ENCODE measurements at regions not wholly inside any gene's neighbourhood (a gene's known extent, or its start where the extent isn't known, plus 50 kb on each side); places are given as distances from the start of the nearest gene placed in this dataset.

DNA sequence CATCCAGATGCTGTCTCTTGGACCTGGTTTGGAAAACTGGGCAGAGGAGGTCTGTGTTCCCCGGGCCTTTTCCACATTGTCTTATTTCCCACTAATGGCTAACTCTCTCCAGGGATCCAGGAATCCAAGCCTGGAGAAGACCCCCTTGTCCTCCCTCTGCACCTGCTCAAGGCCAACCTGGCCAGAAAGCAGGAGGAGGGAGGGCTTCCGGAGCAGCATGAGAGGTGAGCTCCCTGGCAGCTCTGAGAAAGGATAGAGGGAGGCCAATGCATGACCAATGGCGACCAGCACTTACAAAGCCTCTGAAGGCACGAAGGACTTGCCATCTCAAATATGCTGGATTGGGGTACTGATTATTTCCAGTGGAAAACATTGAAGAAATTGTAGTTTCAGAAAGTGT is 445.0 kb upstream of the B3GAT1 start:
- TF ChIP-seq POLR2A (IDR thresholded peaks at IDR 0.05) = no peak
- TF ChIP-seq, protein P1, sequence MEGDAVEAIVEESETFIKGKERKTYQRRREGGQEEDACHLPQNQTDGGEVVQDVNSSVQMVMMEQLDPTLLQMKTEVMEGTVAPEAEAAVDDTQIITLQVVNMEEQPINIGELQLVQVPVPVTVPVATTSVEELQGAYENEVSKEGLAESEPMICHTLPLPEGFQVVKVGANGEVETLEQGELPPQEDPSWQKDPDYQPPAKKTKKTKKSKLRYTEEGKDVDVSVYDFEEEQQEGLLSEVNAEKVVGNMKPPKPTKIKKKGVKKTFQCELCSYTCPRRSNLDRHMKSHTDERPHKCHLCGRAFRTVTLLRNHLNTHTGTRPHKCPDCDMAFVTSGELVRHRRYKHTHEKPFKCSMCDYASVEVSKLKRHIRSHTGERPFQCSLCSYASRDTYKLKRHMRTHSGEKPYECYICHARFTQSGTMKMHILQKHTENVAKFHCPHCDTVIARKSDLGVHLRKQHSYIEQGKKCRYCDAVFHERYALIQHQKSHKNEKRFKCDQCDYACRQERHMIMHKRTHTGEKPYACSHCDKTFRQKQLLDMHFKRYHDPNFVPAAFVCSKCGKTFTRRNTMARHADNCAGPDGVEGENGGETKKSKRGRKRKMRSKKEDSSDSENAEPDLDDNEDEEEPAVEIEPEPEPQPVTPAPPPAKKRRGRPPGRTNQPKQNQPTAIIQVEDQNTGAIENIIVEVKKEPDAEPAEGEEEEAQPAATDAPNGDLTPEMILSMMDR (IDR thresholded peaks at IDR 0.05) = no peak

Data from lower leg skin (tissue), 3 donors.